ENCODE measurements at regions not wholly inside any gene's neighbourhood (a gene's known extent, or its start where the extent isn't known, plus 50 kb on each side); places are given as distances from the start of the nearest gene placed in this dataset.

DNA sequence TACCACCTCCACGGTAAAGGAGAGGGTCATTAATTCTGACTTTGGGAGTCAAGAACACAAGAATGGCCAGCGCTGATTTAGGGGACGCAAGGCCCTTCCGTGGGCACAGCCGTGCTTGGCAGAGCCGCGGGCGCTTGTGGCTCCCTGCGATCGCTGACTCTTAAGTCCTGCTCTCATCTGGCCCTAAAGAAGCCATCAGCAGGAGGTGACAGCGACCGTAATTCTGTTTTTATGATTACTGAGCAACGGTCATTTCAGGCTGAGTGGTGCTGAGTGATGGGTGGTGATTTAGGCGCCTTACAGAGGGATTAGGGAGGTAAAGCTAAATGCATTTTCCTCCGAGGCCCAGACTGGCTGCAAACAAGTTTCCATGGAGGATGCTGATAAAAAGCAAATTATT lies 364.6 kb upstream of the SULF2 start:
- DNase-seq: no peak
- no peaks in the 10 kb centered on the region for H4K20me1 ChIP-seq (ENCODE audit: insufficient read depth, low read length)
- peaks cover 0 to 2% (median 0%) of the 10 kb centered on the region in 7 donors for H3K9me3 Mint-ChIP-seq
- H3K4me1 Mint-ChIP-seq: no peaks in the 10 kb centered on the region
- H3K27ac Mint-ChIP-seq: no peak overlapping the region
- intact Hi-C loops (cut with micrococcal nuclease): no loop called here
- no peak overlapping the region for H3K27ac ChIP-seq (ENCODE audit: low read depth in 1 of 2, low read length in 2 of 2)
- no peak overlapping the region for H3K9ac ChIP-seq (ENCODE audit: insufficient read depth, low read length, poor library complexity, severe bottlenecking)
- WGBS (ENCODE audit: insufficient coverage): 92% methylated on average over 9 of the region's 15 CpGs
- no peak overlapping the region for H2AFZ ChIP-seq (ENCODE audit: insufficient read depth, low read depth, low read length, poor library complexity, severe bottlenecking)
- H3K36me3 ChIP-seq (replicated peaks in 1 of 2; ENCODE audit: control insufficient read depth in 1 of 2, insufficient read depth in 2 of 2, low read length in 2 of 2): no peaks in the 10 kb centered on the region
- H3K4me3 ChIP-seq (replicated peaks in 1 of 3; ENCODE audit: low read depth in 2 of 3, low read length in 3 of 3): no peak overlapping the region
- no peaks in the 10 kb centered on the region for H3K9me3 ChIP-seq (replicated peaks in 1 of 2; ENCODE audit: control insufficient read depth in 1 of 2, insufficient read depth in 1 of 2, low read length in 2 of 2)
- H3K27me3 ChIP-seq (ENCODE audit: control insufficient read depth in 2 of 2, insufficient read depth in 2 of 2, low read length in 2 of 2): no peaks in the 10 kb centered on the region
- H3K36me3 Mint-ChIP-seq: no peaks in the 10 kb centered on the region
- H3K27me3 Mint-ChIP-seq (ENCODE audit: low read depth in 3 of 3): peaks cover 0 to 6% (median 1%) of the 10 kb centered on the region in 3 donors
- H3K79me2 ChIP-seq (ENCODE audit: insufficient read depth, low read length): no peaks in the 10 kb centered on the region
- no peak overlapping the region for H3K4me2 ChIP-seq (replicated peaks; ENCODE audit: extremely low read depth, low read length, poor library complexity, severe bottlenecking)
- no peak overlapping the region for H3K4me3 Mint-ChIP-seq
- TF ChIP-seq, protein P1, sequence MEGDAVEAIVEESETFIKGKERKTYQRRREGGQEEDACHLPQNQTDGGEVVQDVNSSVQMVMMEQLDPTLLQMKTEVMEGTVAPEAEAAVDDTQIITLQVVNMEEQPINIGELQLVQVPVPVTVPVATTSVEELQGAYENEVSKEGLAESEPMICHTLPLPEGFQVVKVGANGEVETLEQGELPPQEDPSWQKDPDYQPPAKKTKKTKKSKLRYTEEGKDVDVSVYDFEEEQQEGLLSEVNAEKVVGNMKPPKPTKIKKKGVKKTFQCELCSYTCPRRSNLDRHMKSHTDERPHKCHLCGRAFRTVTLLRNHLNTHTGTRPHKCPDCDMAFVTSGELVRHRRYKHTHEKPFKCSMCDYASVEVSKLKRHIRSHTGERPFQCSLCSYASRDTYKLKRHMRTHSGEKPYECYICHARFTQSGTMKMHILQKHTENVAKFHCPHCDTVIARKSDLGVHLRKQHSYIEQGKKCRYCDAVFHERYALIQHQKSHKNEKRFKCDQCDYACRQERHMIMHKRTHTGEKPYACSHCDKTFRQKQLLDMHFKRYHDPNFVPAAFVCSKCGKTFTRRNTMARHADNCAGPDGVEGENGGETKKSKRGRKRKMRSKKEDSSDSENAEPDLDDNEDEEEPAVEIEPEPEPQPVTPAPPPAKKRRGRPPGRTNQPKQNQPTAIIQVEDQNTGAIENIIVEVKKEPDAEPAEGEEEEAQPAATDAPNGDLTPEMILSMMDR (IDR thresholded peaks at IDR 0.05): no peak
- H3K4me1 ChIP-seq (ENCODE audit: control insufficient read depth in 1 of 2, insufficient read depth in 2 of 2, low read length in 2 of 2): no peaks in the 10 kb centered on the region

- Histone ChIP-seq H2AFZ (ENCODE audit: insufficient read depth, low read depth, low read length, poor library complexity, severe bottlenecking) (no peak overlapping the region), H4K20me1 (ENCODE audit: insufficient read depth, low read length) (no peaks in the 10 kb centered on the region), H3K27me3 (ENCODE audit: control insufficient read depth in 2 of 2, insufficient read depth in 2 of 2, low read length in 2 of 2) (no peaks in the 10 kb centered on the region), H3K4me1 (ENCODE audit: control insufficient read depth in 1 of 2, insufficient read depth in 2 of 2, low read length in 2 of 2) (no peaks in the 10 kb centered on the region), H3K79me2 (ENCODE audit: insufficient read depth, low read length) (no peaks in the 10 kb centered on the region), H3K36me3 (replicated peaks in 1 of 2; ENCODE audit: control insufficient read depth in 1 of 2, insufficient read depth in 2 of 2, low read length in 2 of 2) (no peaks in the 10 kb centered on the region), H3K4me2 (replicated peaks; ENCODE audit: extremely low read depth, low read length, poor library complexity, severe bottlenecking) (no peak overlapping the region), H3K4me3 (replicated peaks in 1 of 3; ENCODE audit: low read depth in 2 of 3, low read length in 3 of 3) (no peak overlapping the region), H3K27ac (ENCODE audit: low read depth in 1 of 2, low read length in 2 of 2) (no peak overlapping the region), H3K9ac (ENCODE audit: insufficient read depth, low read length, poor library complexity, severe bottlenecking) (no peak overlapping the region), H3K9me3 (replicated peaks in 1 of 2; ENCODE audit: control insufficient read depth in 1 of 2, insufficient read depth in 1 of 2, low read length in 2 of 2) (no peaks in the 10 kb centered on the region)
- H3K4me1 Mint-ChIP-seq: no peaks in the 10 kb centered on the region
- TF ChIP-seq, protein P1 (IDR thresholded peaks at IDR 0.05): no peak
- no peaks in the 10 kb centered on the region for H3K36me3 Mint-ChIP-seq
- peaks cover 0 to 7% (median 1%) of the 10 kb centered on the region in 3 donors for H3K27me3 Mint-ChIP-seq (ENCODE audit: low read depth in 3 of 3)
- no peaks in the 10 kb centered on the region for H3K9me3 Mint-ChIP-seq
- 82% methylated on average over 12 of the region's 13 CpGs for WGBS (ENCODE audit: insufficient coverage)
- no peak overlapping the region for H3K27ac Mint-ChIP-seq
- intact Hi-C loops (cut with micrococcal nuclease): no loop called here
- no peak overlapping the region for H3K4me3 Mint-ChIP-seq
- no peak for DNase-seq
These were observed 363.8 kb upstream of the SULF2 start for GRCh38 chr20:48148916-48149672.

Measured in CD14-positive monocyte (primary cell).